Mesenchymal stem cell (in vitro differentiated cells and primary cell): ENCODE measurements at regions not wholly inside any gene's neighbourhood (a gene's known extent, or its start where the extent isn't known, plus 50 kb on each side); places are given as distances from the start of the nearest gene placed in this dataset.

Experiments
- DNase-seq: peaks from one replicate; pipeline ENCODE4 v3.0.0-alpha.2; 2013
- H2AFZ ChIP-seq: one replicate; pipeline ENCODE4 v1.6.1; 2013; ENCODE audit warnings: low read depth, mild to moderate bottlenecking, control low read depth, inconsistent platforms, low read length, moderate library complexity
- H2AK5ac ChIP-seq: 2 replicates; pipeline ENCODE4 v1.6.1; 2013; ENCODE audit warnings: low read length, moderate library complexity, mild to moderate bottlenecking, inconsistent platforms; ENCODE audit not compliant: severe bottlenecking
- H2BK120ac ChIP-seq: one replicate; pipeline ENCODE4 v1.6.1; 2013; ENCODE audit warnings: low read depth, mild to moderate bottlenecking, inconsistent platforms, low read length, moderate library complexity
- H2BK12ac ChIP-seq, 2 experiments: one replicate each; pipeline ENCODE4 v1.6.1; 2013; ENCODE audit warnings: inconsistent platforms in 2 of 2, low read length in 2 of 2, mild to moderate bottlenecking in 2 of 2, moderate library complexity in 2 of 2, control low read depth in 1 of 2
- H2BK15ac ChIP-seq: one replicate; pipeline ENCODE4 v1.6.1; 2013; ENCODE audit warnings: mild to moderate bottlenecking, low read depth, inconsistent platforms; ENCODE audit not compliant: poor library complexity, severe bottlenecking
- H2BK5ac ChIP-seq: 2 replicates; pipeline ENCODE4 v1.6.1; 2013; ENCODE audit warnings: low read depth, mild to moderate bottlenecking, low read length, control low read depth, inconsistent platforms; ENCODE audit not compliant: poor library complexity, severe bottlenecking
- H3K14ac ChIP-seq, 2 experiments: one replicate each; pipeline ENCODE4 v1.6.1; 2013; ENCODE audit warnings: inconsistent platforms in 2 of 2, low read length in 2 of 2, control low read depth in 1 of 2, mild to moderate bottlenecking in 1 of 2, moderate library complexity in 1 of 2
- H3K18ac ChIP-seq, 2 experiments: one replicate each; pipeline ENCODE4 v1.6.1; 2013; ENCODE audit warnings: inconsistent platforms in 2 of 2, low read length in 2 of 2, control low read depth in 1 of 2, low read depth in 1 of 2, mild to moderate bottlenecking in 1 of 2
- H3K23ac ChIP-seq, 2 experiments: one replicate each; pipeline ENCODE4 v1.6.1; 2013; ENCODE audit warnings: inconsistent platforms in 2 of 2, low read length in 2 of 2, mild to moderate bottlenecking in 2 of 2, moderate library complexity in 2 of 2, control low read depth in 1 of 2
- H3K27ac ChIP-seq: 2 replicates; pipeline ENCODE4 v1.5.1; 2013; ENCODE audit warnings: mild to moderate bottlenecking, moderate library complexity, low read length, control low read depth, inconsistent platforms; ENCODE audit not compliant: poor library complexity, severe bottlenecking
- H3K27me3 ChIP-seq, 2 experiments: 2 replicates each; pipeline versions ENCODE4 v1.6.1 to v1.7.0; 2013; ENCODE audit warnings: low read length in 2 of 2, mild to moderate bottlenecking in 2 of 2, moderate library complexity in 2 of 2, control low read depth in 1 of 2, inconsistent platforms in 1 of 2; ENCODE audit not compliant: control insufficient read depth in 1 of 2, insufficient read depth in 1 of 2
- H3K36me3 ChIP-seq, 2 experiments: 2 replicates each; pipeline versions ENCODE4 v1.6.1 to v1.7.0; 2013; ENCODE audit warnings: low read length in 2 of 2, control low read depth in 1 of 2, inconsistent platforms in 1 of 2, low read depth in 1 of 2, mild to moderate bottlenecking in 1 of 2; ENCODE audit not compliant: insufficient read depth in 2 of 2, control insufficient read depth in 1 of 2
- H3K4ac ChIP-seq, 2 experiments: one replicate each; pipeline ENCODE4 v1.6.1; 2013; ENCODE audit warnings: inconsistent platforms in 2 of 2, low read length in 2 of 2, mild to moderate bottlenecking in 2 of 2, moderate library complexity in 2 of 2, control low read depth in 1 of 2, low read depth in 1 of 2
- H3K4me1 ChIP-seq: 2 replicates; pipeline ENCODE4 v1.6.1; 2013; ENCODE audit warnings: low read depth, low read length, control low read depth; ENCODE audit not compliant: control insufficient read depth, insufficient read depth
- H3K4me2 ChIP-seq: 2 replicates; pipeline ENCODE4 v1.6.1; 2013; ENCODE audit warnings: low read length, mild to moderate bottlenecking, inconsistent platforms; ENCODE audit not compliant: poor library complexity, severe bottlenecking
- H3K4me3 ChIP-seq, 2 experiments: 2 replicates each; pipeline versions ENCODE4 v1.5.1 to v1.7.0; 2013; ENCODE audit warnings: low read length in 2 of 2, mild to moderate bottlenecking in 2 of 2, control low read depth in 1 of 2, low read depth in 1 of 2; ENCODE audit not compliant: insufficient read depth in 1 of 2
- H3K79me1 ChIP-seq: replicated peaks from 2 replicates; pipeline ENCODE4 v1.6.1; 2013; ENCODE audit warnings: mild to moderate bottlenecking, control low read depth, low read length, inconsistent platforms; ENCODE audit not compliant: poor library complexity, severe bottlenecking
- H3K9ac ChIP-seq: 2 replicates; pipeline ENCODE4 v1.7.0; 2013; ENCODE audit warnings: mild to moderate bottlenecking, low read length, moderate library complexity
- H3K9me3 ChIP-seq: 2 replicates; pipeline ENCODE4 v1.7.0; 2013; ENCODE audit warnings: mild to moderate bottlenecking, low read length; ENCODE audit not compliant: control insufficient read depth
- H4K8ac ChIP-seq: one replicate; pipeline ENCODE4 v1.6.1; 2013; ENCODE audit warnings: inconsistent platforms, mild to moderate bottlenecking, low read length, moderate library complexity
- H4K91ac ChIP-seq: one replicate; pipeline ENCODE4 v1.6.1; 2013; ENCODE audit warnings: mild to moderate bottlenecking, low read length, inconsistent platforms
- WGBS: methylation state at CpG from one replicate; pipeline ENCODE4 v1.1.7; 2013; ENCODE audit warnings: mixed read lengths; 5-methylcytosine and 5-hydroxymethylcytosine counted together

- H2BK5ac ChIP-seq, result no peak overlapping the region
Observed at GRCh38 chr16:9271841-9272240, 180.4 kb downstream of the HAPSTR1 start.

GRCh38 chr16:9275377-9275776, 183.9 kb downstream of the HAPSTR1 start:
- Histone ChIP-seq H2BK15ac (no peak overlapping the region), H3K18ac (no peak overlapping the region), H3K79me1 (no peaks in the 10 kb centered on the region), H3K27ac (no peak overlapping the region), H2AFZ (no peak overlapping the region), H3K27me3 (peaks cover 0 to 4% of the 10 kb centered on the region in 2 experiments), H3K4me1 (no peaks in the 10 kb centered on the region), H3K4me2 (no peak overlapping the region), H4K91ac (no peak overlapping the region), H2BK120ac (no peak overlapping the region), H3K4me3 (no peak overlapping the region), H3K36me3 (no peaks in the 10 kb centered on the region), H3K9me3 (no peaks in the 10 kb centered on the region), H3K4ac (no peak overlapping the region), H2BK12ac (no peak overlapping the region), H4K8ac (no peak overlapping the region), H3K23ac (no peak overlapping the region), H2AK5ac (no peak overlapping the region), H3K14ac (no peak overlapping the region), H3K9ac (no peak overlapping the region), H2BK5ac (no peak overlapping the region)
- WGBS, result 62% methylated on average over 7 of the region's 7 CpGs
- no peak for DNase-seq

More at GRCh38 chr16:9271841-9272240, 180.4 kb downstream of the HAPSTR1 start:
- Histone ChIP-seq H3K9ac (no peak overlapping the region), H3K79me1 (no peaks in the 10 kb centered on the region), H2BK15ac (no peak overlapping the region), H4K8ac (no peak overlapping the region), H3K4me2 (no peak overlapping the region), H2BK12ac (no peak overlapping the region), H3K27ac (no peak overlapping the region), H3K18ac (no peak overlapping the region), H4K91ac (no peak overlapping the region), H3K4me1 (no peaks in the 10 kb centered on the region), H3K4me3 (no peak overlapping the region), H3K36me3 (no peaks in the 10 kb centered on the region), H3K27me3 (no peaks in the 10 kb centered on the region), H3K23ac (no peak overlapping the region), H2AFZ (no peak overlapping the region), H3K9me3 (no peaks in the 10 kb centered on the region), H3K14ac (no peak overlapping the region), H2BK120ac (no peak overlapping the region), H3K4ac (no peak overlapping the region), H2AK5ac (no peak overlapping the region)
- 80% methylated on average over 1 of the region's 3 CpGs for WGBS
- no peak for DNase-seq

GRCh38 chr16:9275816-9276354, 184.4 kb downstream of the HAPSTR1 start:
- Histone ChIP-seq H3K79me1 (no peaks in the 10 kb centered on the region), H3K27me3 (peaks cover 0 to 4% of the 10 kb centered on the region in 2 experiments), H3K23ac (no peak overlapping the region), H3K14ac (no peak overlapping the region), H3K36me3 (no peaks in the 10 kb centered on the region), H4K8ac (no peak overlapping the region), H3K4me3 (no peak overlapping the region), H2BK120ac (no peak overlapping the region), H3K27ac (no peak overlapping the region), H2AK5ac (no peak overlapping the region), H4K91ac (no peak overlapping the region), H3K4me2 (no peak overlapping the region), H3K4me1 (no peaks in the 10 kb centered on the region), H2BK5ac (no peak overlapping the region), H3K9ac (no peak overlapping the region), H2BK12ac (no peak overlapping the region), H3K18ac (no peak overlapping the region), H3K9me3 (no peaks in the 10 kb centered on the region), H2BK15ac (no peak overlapping the region), H2AFZ (no peak overlapping the region), H3K4ac (no peak overlapping the region)
- WGBS, result 65% methylated on average over 4 of the region's 4 CpGs
- DNase-seq, result no peak

- H3K14ac ChIP-seq, result no peak overlapping the region
- no peaks in the 10 kb centered on the region for H3K36me3 ChIP-seq
- no peak overlapping the region for H2BK120ac ChIP-seq
- no peak overlapping the region for H2AK5ac ChIP-seq
- H3K4me1 ChIP-seq, result no peaks in the 10 kb centered on the region
- H3K27me3 ChIP-seq, result peaks cover 0 to 4% of the 10 kb centered on the region in 2 experiments
- H2BK12ac ChIP-seq, result no peak overlapping the region
- no peak overlapping the region for H3K9ac ChIP-seq
- no peak overlapping the region for H4K91ac ChIP-seq
- DNase-seq, result no peak
- H3K4me3 ChIP-seq, result no peak overlapping the region
- no peak overlapping the region for H2BK15ac ChIP-seq
- H2BK5ac ChIP-seq, result no peak overlapping the region
- no peak overlapping the region for H4K8ac ChIP-seq
- no peaks in the 10 kb centered on the region for H3K9me3 ChIP-seq
- H3K4ac ChIP-seq, result no peak overlapping the region
- no peak overlapping the region for H2AFZ ChIP-seq
- no peak overlapping the region for H3K27ac ChIP-seq
- no peak overlapping the region for H3K18ac ChIP-seq
- WGBS, result 69% methylated on average over 5 of the region's 5 CpGs
- H3K4me2 ChIP-seq, result no peak overlapping the region
- H3K79me1 ChIP-seq, result no peaks in the 10 kb centered on the region
- H3K23ac ChIP-seq, result no peak overlapping the region
Observed at GRCh38 chr16:9279291-9280068, 188.0 kb downstream of the HAPSTR1 start.
